HCT116 (cell line): ENCODE measurements at regions not wholly inside any gene's neighbourhood (a gene's known extent, or its start where the extent isn't known, plus 50 kb on each side); places are given as distances from the start of the nearest gene placed in this dataset.

Experiments used
- ATAC-seq: fragments of 200-7000 bp; cut with Tn5 transposase; 2 replicates; pipeline ENCODE4 v1.9.1; 2020; ENCODE audit warnings: mild to moderate bottlenecking, moderate library complexity
- BruUV-seq: library from RNA; stranded (reverse); fragments of 400-500 nt; replicated peaks from 2 replicates; lab custom pipeline; 2021; lab: Mats Ljungman, UMichigan
- CTCF ChIA-PET: fragments of 300-600 bp; sonication (Branson Sonifier 250); formaldehyde crosslinking; loops from one replicate; lab custom pipeline; 2021; ENCODE audit warnings: antibody characterized with exemption; lab: Charles Lee
- POLR2A ChIA-PET: fragments of 300-600, 350-600 bp; sonication (Branson Sonifier 250); formaldehyde crosslinking; loops from one replicate; lab custom pipeline; 2021; ENCODE audit warnings: antibody characterized with exemption; lab: Charles Lee
- RAD21 ChIA-PET, 2 experiments: fragments of 300-600 bp; sonication (Branson Sonifier 250); formaldehyde crosslinking; loops; one replicate each; lab custom pipeline; 2023; ENCODE audit warnings: low total read pairs in 2 of 2; ENCODE audit not compliant: uncharacterized antibody in 2 of 2, unreplicated experiment in 2 of 2, low non-redundant PET in 1 of 2; lab: Charles Lee
- DNase-seq: peaks from one replicate; pipeline ENCODE4 v3.0.0-alpha.2; 2010; ENCODE audit warnings: low read depth, low spot score
- H2AFZ ChIP-seq: fragments of 200-600 bp; shearing (Covaris generic), sonication (generic); 2 replicates; pipeline ENCODE4 v1.6.1; 2017; ENCODE audit warnings: low read depth, mixed run types, mixed read lengths, antibody characterized with exemption, low read length; ENCODE audit not compliant: poor library complexity, severe bottlenecking
- H3K27ac ChIP-seq: 2 replicates; pipeline ENCODE4 v1.5.1; 2012; ENCODE audit warnings: low read depth, low read length
- H3K27me3 ChIP-seq: fragments of 200-600 bp; sonication (generic); 2 replicates; pipeline ENCODE4 v1.6.1; 2016; ENCODE audit warnings: mixed run types, low read length, mixed read lengths; ENCODE audit not compliant: insufficient read depth
- H3K36me3 ChIP-seq, 2 experiments: fragments of 200-500 bp in 1 of 2; fragments of 200-600 bp in 1 of 2; sonication (Bioruptor generic) in 1 of 2; sonication (generic) in 1 of 2; 2 replicates each; pipeline versions ENCODE4 v1.5.1 to v1.6.1; 2014 to 2016; ENCODE audit warnings: low read length in 2 of 2, inconsistent platforms in 1 of 2, mixed read lengths in 1 of 2, mixed run types in 1 of 2; ENCODE audit not compliant: insufficient read depth in 2 of 2, control insufficient read depth in 1 of 2
- H3K4me1 ChIP-seq, 2 experiments: fragments of 200-600 bp in 1 of 2; sonication (generic) in 1 of 2; 2 replicates each; pipeline versions ENCODE4 v1.5.1 to v1.6.1; 2012 to 2017; ENCODE audit warnings: low read length in 2 of 2, inconsistent platforms in 1 of 2, mild to moderate bottlenecking in 1 of 2, mixed read lengths in 1 of 2, mixed run types in 1 of 2, moderate library complexity in 1 of 2; ENCODE audit not compliant: insufficient read depth in 2 of 2, control insufficient read depth in 1 of 2
- H3K4me2 ChIP-seq: fragments of 200-600 bp; sonication (generic); 2 replicates; pipeline ENCODE4 v1.6.1; 2017; ENCODE audit warnings: mixed run types, low read length, mixed read lengths
- H3K4me3 ChIP-seq, 2 experiments: fragments of 200-600 bp in 1 of 2; sonication (generic) in 1 of 2; replicated peaks in 1 of 2; 2 replicates each; pipeline ENCODE4 v1.5.1; 2011 to 2016; ENCODE audit warnings: low read length in 2 of 2, control low read depth in 1 of 2, low read depth in 1 of 2, mild to moderate bottlenecking in 1 of 2, mixed read lengths in 1 of 2, mixed run types in 1 of 2
- H3K79me2 ChIP-seq: fragments of 200-600 bp; sonication (generic); 2 replicates; pipeline ENCODE4 v1.6.1; 2017; ENCODE audit warnings: mild to moderate bottlenecking, mixed run types, low read length, moderate library complexity, mixed read lengths; ENCODE audit not compliant: insufficient read depth
- H3K9ac ChIP-seq: fragments of 200-600 bp; sonication (generic); 2 replicates; pipeline ENCODE4 v1.6.1; 2016; ENCODE audit warnings: low read length, mixed read lengths
- H3K9me2 ChIP-seq: fragments of 200-600 bp; sonication (generic), shearing (Covaris generic); 2 replicates; pipeline ENCODE4 v1.6.1; 2017; ENCODE audit warnings: mixed run types, mild to moderate bottlenecking, moderate library complexity; ENCODE audit not compliant: insufficient read depth
- H3K9me3 ChIP-seq, 2 experiments: fragments of 200-500 bp in 1 of 2; fragments of 200-600 bp in 1 of 2; sonication (Bioruptor generic) in 1 of 2; sonication (generic) in 1 of 2; 2 replicates each; pipeline ENCODE4 v1.6.1; 2014 to 2017; ENCODE audit warnings: low read length in 2 of 2, mixed read lengths in 2 of 2, inconsistent platforms in 1 of 2, low read depth in 1 of 2, mild to moderate bottlenecking in 1 of 2, mixed run types in 1 of 2, moderate library complexity in 1 of 2; ENCODE audit not compliant: control insufficient read depth in 1 of 2, insufficient read depth in 1 of 2
- H4K20me1 ChIP-seq: fragments of 200-600 bp; sonication (generic), shearing (Covaris generic); 2 replicates; pipeline ENCODE4 v1.6.1; 2017; ENCODE audit warnings: mixed run types, mild to moderate bottlenecking, moderate library complexity; ENCODE audit not compliant: insufficient read depth
- CEBPB ChIP-seq: IDR thresholded peaks from 2 replicates; pipeline ENCODE4 v1.6.1; 2012; ENCODE audit warnings: low read depth
- EZH2phosphoT487 ChIP-seq: fragments of 200-600 bp; IDR thresholded peaks from 2 replicates; pipeline ENCODE4 v1.6.1; 2018; ENCODE audit warnings: antibody characterized with exemption, borderline replicate concordance
- FOSL1 ChIP-seq: IDR thresholded peaks from 2 replicates; pipeline ENCODE4 v1.6.1; 2012; ENCODE audit warnings: low read depth
- JUND ChIP-seq: IDR thresholded peaks from 2 replicates; pipeline ENCODE4 v1.6.1; 2012
- RAD21 ChIP-seq: IDR thresholded peaks from 2 replicates; pipeline ENCODE4 v1.6.1; 2012; ENCODE audit warnings: low read depth, mild to moderate bottlenecking
- SP1 ChIP-seq: IDR thresholded peaks from 2 replicates; pipeline ENCODE4 v1.6.1; 2012; ENCODE audit warnings: low read depth
- intact Hi-C: fragments of 100-400 bp; cut with micrococcal nuclease; formaldehyde crosslinking; loops from 2 replicates; pipeline ENCODE4 v1.10.0; 2022
- TF ChIP-seq, protein P1 (sequence below): IDR thresholded peaks from 2 replicates; pipeline ENCODE4 v1.6.1; 2012
- TF ChIP-seq, protein P2 (sequence below): IDR thresholded peaks from 2 replicates; pipeline ENCODE4 v1.6.1; 2012; ENCODE audit warnings: low read depth

DNA sequence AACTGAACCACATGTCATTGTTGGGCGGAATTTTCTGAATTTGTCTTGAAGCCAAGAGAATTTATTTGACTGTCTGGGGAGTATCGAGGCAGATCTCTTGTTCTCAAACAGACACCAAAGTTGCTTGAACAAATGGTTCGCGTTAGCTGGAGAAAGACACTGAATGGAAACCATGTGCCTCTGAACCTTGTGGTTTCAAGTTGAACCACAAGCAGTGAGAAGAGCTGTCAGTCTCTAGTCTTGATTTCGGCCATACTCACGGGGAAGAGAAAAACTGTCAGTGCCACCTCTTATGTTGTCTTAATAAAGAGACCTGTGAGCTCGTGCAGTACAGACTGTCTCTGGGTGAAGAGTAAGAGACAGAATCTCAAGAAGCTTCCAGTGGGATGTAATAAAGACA is 886.5 kb upstream of the SOX9 start:
- H3K9me2 ChIP-seq = no peaks in the 10 kb centered on the region
- intact Hi-C loops = loop anchor here (10.0 kb wide), 1 partner anchor 400 kb away; no protein-coding TSS in a partner anchor
- TF ChIP-seq FOSL1 (no peak), SP1 (no peak), EZH2phosphoT487 (no peak), JUND (no peak), CEBPB (no peak), RAD21 (no peak)
- TF ChIP-seq, protein P1, sequence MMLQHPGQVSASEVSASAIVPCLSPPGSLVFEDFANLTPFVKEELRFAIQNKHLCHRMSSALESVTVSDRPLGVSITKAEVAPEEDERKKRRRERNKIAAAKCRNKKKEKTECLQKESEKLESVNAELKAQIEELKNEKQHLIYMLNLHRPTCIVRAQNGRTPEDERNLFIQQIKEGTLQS = no peak
- TF ChIP-seq, protein P2, sequence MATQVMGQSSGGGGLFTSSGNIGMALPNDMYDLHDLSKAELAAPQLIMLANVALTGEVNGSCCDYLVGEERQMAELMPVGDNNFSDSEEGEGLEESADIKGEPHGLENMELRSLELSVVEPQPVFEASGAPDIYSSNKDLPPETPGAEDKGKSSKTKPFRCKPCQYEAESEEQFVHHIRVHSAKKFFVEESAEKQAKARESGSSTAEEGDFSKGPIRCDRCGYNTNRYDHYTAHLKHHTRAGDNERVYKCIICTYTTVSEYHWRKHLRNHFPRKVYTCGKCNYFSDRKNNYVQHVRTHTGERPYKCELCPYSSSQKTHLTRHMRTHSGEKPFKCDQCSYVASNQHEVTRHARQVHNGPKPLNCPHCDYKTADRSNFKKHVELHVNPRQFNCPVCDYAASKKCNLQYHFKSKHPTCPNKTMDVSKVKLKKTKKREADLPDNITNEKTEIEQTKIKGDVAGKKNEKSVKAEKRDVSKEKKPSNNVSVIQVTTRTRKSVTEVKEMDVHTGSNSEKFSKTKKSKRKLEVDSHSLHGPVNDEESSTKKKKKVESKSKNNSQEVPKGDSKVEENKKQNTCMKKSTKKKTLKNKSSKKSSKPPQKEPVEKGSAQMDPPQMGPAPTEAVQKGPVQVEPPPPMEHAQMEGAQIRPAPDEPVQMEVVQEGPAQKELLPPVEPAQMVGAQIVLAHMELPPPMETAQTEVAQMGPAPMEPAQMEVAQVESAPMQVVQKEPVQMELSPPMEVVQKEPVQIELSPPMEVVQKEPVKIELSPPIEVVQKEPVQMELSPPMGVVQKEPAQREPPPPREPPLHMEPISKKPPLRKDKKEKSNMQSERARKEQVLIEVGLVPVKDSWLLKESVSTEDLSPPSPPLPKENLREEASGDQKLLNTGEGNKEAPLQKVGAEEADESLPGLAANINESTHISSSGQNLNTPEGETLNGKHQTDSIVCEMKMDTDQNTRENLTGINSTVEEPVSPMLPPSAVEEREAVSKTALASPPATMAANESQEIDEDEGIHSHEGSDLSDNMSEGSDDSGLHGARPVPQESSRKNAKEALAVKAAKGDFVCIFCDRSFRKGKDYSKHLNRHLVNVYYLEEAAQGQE = no peak
- H3K79me2 ChIP-seq = no peaks in the 10 kb centered on the region
- CTCF ChIA-PET = no interaction called here
- no peak overlapping the region for H3K9ac ChIP-seq
- no peak overlapping the region for H2AFZ ChIP-seq
- no peak overlapping the region for H3K27ac ChIP-seq
- POLR2A ChIA-PET = no interaction called here
- no peak for ATAC-seq
- H3K9me3 ChIP-seq = no peaks in the 10 kb centered on the region
- no peaks in the 10 kb centered on the region for H3K36me3 ChIP-seq
- no peak overlapping the region for H3K4me2 ChIP-seq
- no peaks in the 10 kb centered on the region for H3K4me1 ChIP-seq
- RAD21 ChIA-PET = no interaction called here
- no TSS peak for BruUV-seq
- no peak overlapping the region for H3K4me3 ChIP-seq
- H3K27me3 ChIP-seq = no peaks in the 10 kb centered on the region
- DNase-seq = no peak
- H4K20me1 ChIP-seq = no peaks in the 10 kb centered on the region
